Retinal pigment epithelial cell (primary cell): ENCODE measurements at regions not wholly inside any gene's neighbourhood (a gene's known extent, or its start where the extent isn't known, plus 50 kb on each side); places are given as distances from the start of the nearest gene placed in this dataset.

Source experiments
- DNase-seq: peaks from one replicate; pipeline ENCODE4 v3.0.0-alpha.2; 2010; ENCODE audit warnings: low read depth
- H3K4me3 ChIP-seq: 2 replicates; pipeline ENCODE4 v1.5.1; 2011; ENCODE audit warnings: mild to moderate bottlenecking, low read length, control low read depth, moderate library complexity
- TF ChIP-seq, protein P1 (sequence below): conservative IDR thresholded peaks from 2 replicates; pipeline ENCODE4 v1.5.1; 2011; ENCODE audit warnings: low read depth, low read length, control low read depth, inconsistent platforms

DNA sequence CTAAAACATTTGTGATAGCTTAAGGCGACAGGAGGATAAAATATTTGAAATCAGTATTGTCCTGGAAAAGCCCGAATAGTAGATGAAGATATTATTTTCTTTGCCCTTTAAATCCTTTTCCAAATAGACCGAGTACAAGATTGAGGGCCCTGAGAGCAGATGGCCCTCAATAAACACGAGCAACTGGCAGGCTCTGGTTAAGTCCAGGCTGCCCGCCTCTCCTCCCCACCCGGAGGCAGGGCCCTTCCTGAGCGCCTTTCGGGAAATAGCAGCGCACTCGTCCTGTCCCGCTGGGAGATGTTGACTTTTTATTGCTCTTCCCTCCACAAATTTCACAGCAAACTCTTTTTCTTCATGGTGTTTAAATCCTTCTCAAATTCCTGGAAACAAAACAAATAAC lies 50.8 kb upstream of the MAX start:
- no peak overlapping the region for H3K4me3 ChIP-seq
- no peak for DNase-seq
- TF ChIP-seq, protein P1, sequence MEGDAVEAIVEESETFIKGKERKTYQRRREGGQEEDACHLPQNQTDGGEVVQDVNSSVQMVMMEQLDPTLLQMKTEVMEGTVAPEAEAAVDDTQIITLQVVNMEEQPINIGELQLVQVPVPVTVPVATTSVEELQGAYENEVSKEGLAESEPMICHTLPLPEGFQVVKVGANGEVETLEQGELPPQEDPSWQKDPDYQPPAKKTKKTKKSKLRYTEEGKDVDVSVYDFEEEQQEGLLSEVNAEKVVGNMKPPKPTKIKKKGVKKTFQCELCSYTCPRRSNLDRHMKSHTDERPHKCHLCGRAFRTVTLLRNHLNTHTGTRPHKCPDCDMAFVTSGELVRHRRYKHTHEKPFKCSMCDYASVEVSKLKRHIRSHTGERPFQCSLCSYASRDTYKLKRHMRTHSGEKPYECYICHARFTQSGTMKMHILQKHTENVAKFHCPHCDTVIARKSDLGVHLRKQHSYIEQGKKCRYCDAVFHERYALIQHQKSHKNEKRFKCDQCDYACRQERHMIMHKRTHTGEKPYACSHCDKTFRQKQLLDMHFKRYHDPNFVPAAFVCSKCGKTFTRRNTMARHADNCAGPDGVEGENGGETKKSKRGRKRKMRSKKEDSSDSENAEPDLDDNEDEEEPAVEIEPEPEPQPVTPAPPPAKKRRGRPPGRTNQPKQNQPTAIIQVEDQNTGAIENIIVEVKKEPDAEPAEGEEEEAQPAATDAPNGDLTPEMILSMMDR = no peak

DNA sequence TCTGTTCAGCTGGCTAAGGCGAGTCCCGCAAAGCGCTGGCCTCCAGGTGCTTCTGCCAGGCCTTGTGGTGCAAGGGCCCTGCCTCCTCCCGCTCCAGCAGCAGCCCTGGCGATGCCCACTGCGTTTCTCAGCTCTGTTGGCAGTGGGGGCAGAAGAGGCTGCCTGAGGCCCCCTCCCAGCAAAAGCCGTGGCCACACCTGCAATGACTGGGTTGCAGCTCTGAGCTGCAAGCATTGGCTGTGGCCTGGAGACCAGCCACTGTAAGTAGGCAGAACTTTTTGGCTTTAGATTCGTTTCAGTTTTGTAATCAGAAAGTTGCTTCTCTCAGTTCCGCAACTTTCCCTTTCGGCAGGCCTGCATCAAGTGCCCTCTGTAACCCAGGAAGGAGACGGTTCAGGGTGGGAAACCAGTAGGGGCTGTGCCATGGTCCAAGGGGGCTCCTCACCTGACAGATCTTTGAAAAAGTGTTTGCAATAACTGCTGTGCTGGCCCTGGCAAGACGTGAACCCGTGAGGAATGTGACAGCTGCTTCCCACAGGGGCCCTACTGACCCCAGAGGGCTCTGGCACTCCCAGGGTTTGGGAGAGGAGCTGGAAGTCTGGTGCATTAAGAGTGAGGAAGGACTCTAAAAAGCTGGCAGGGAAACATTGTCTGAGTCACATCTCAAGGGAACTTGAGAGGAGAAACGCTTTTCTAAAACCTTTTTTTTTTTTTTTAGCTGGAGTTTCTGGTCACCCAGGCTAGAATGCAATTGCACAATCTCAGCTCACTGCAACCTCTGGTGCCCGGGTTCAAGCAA lies 54.5 kb upstream of the MAX start:
- H3K4me3 ChIP-seq = no peak overlapping the region
- TF ChIP-seq, protein P1 = no peak
- no peak for DNase-seq

DNA sequence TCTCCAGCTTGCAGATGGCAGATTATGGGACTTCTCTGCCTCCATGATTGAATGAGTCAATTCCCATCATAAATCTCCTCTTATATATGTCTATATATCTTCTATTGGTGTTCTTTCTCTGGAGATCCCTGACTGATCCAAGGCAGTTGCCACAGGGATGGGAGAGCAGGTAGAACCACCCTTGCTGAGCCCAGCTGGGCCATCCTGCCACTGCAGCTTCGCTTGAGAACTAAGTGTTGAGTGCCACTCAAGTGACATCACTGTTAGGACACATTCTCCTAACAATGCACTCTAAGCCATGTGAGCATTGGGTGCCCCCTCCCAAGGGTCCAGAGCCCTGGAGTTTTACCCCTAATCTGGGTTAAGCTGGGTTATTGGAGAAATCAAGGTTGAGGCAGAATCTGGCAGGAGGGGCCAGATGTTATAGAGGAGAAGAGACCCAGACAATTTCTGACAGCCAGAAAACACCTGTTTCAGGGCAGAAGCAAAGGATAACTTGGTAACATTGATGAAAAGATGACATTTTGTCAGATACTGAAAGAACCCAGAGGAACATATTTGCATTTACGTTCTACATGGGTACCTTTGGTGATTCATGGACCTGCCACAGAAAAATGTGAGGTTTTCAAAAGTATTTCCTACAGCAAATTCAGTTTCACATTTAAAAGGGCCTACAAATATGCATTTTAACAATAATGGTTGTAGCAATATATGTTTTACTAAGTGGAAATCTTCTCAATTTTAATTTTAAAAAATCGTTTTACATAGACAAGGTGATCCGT lies 57.2 kb upstream of the MAX start:
- TF ChIP-seq, protein P1 = no peak
- no peak for DNase-seq
- no peak overlapping the region for H3K4me3 ChIP-seq

DNA sequence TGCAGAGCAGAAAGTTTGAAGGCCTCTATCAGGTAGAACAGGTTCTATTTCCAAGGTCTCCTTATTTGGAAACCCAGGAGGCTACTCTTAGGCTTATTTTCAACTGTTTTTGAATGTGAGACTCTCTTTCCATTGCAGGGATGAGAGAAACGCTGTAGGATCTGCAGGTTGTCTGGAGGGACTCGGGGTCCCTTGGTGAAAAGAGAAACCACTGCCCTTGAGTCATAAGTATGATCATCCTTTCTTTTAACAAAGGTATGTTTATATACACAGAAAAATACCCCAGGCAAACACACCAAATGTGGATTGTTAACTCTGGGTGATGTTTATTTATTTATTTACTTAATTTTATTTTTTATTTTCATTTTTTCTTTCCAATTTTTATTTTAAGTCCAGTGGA lies 57.8 kb upstream of the MAX start:
- TF ChIP-seq, protein P1 = no peak
- DNase-seq = no peak
- no peak overlapping the region for H3K4me3 ChIP-seq

DNA sequence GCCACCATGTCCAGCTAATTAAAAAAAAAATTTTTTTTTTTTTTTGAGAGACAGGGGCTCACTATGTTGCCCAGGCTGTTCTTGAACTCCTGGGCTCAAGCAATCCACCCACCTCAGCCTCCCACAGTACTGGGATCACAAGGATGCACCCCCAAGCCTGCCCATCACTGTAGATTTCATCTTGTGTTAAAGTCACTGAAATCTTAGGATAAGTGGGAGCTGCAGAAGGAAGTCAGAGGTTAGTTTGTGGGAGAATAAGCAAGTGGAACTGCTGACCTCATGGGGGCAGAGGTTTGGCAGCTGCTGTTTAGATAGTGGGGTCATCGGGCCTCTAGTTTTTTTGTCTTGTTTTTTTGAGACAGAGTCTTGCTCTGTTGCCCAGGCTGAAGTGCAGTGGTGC lies 59.7 kb upstream of the MAX start:
- DNase-seq = no peak

DNA sequence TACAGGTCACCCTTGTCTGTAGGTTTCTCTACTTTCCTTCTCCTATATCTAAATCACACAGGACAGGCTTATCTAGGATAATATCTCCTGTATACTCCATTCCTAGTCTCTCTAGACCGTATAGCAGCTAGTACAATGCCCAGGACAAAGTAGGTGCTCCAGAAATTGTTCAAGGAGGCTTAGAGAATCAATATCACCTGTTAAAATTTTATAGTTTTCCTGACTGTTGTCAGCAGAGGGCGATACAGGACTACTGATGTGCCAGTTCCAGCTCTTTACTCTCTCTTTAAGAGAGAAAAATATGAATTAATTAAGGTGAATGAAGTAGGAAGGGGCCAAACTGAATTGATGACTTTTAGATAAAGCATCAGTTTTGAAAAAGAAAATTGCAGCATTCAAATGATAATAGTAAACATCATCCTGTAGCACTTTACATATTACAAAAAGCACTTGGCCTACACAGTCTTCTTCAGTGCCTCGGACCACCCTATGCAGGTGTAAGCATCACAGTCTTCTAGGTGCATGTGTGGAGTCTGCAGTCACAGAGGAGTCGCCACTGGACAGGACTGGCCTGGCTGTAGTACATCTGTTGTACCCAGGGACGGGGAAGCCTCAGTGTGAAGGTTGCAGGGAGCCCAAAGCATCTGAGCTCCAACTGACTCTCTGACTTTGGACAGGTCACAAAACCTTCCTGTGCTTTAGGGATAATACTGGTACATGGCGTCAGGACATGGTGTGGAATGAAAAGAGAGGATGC lies 61.9 kb upstream of the MAX start:
- no peak overlapping the region for H3K4me3 ChIP-seq
- DNase-seq = no peak
- TF ChIP-seq, protein P1 = peak; percentile 65

More for the DNA sequence above, 59.7 kb upstream of the MAX start:
- no peak overlapping the region for H3K4me3 ChIP-seq
- TF ChIP-seq, protein P1 = no peak
